HEK293 (cell line): ENCODE measurements at regions not wholly inside any gene's neighbourhood (a gene's known extent, or its start where the extent isn't known, plus 50 kb on each side); places are given as distances from the start of the nearest gene placed in this dataset.
"Not testable (repeated sequence)": the region's sequence is repeated elsewhere in the genome, so short reads cannot be mapped to it uniquely, and the experiment has no call there.

Experiments used
- CTCF ChIA-PET: fragments of 350-600 bp; formaldehyde crosslinking; extraction: SDS; loops from one replicate; lab custom pipeline; 2021; ENCODE audit warnings: antibody characterized with exemption; lab: Yijun Ruan, JAX
- POLR2A ChIA-PET: fragments of 300-600 bp; formaldehyde crosslinking; extraction: SDS; loops from one replicate; lab custom pipeline; 2020; ENCODE audit warnings: antibody characterized with exemption, inconsistent platforms; lab: Yijun Ruan, JAX
- H3K27ac ChIP-seq: fragments of 200-500 bp; sonication (Bioruptor generic); 2 replicates; pipeline ENCODE4 v1.5.1; 2014; ENCODE audit warnings: low read depth, low read length, control low read depth, inconsistent platforms; ENCODE audit errors: extremely low read depth
- H3K36me3 ChIP-seq, 2 experiments: fragments of 200-500 bp in 1 of 2; sonication (Bioruptor generic) in 1 of 2; 1 replicate in 1 of 2; 2 replicates in 1 of 2; pipeline ENCODE4 v1.5.1; 2014 to 2017; ENCODE audit warnings: inconsistent platforms in 2 of 2, low read length in 2 of 2; ENCODE audit not compliant: control insufficient read depth in 2 of 2, insufficient read depth in 1 of 2
- H3K4me1 ChIP-seq: fragments of 200-500 bp; sonication (Bioruptor generic); 2 replicates; pipeline ENCODE4 v1.5.1; 2014; ENCODE audit warnings: mild to moderate bottlenecking, low read length, inconsistent platforms; ENCODE audit not compliant: control insufficient read depth, insufficient read depth
- H3K4me3 ChIP-seq: 2 replicates; pipeline ENCODE4 v1.5.1; 2011; ENCODE audit warnings: low read depth, mild to moderate bottlenecking, control low read depth, low read length, moderate library complexity
- H3K9me3 ChIP-seq: fragments of 200-500 bp; sonication (Bioruptor generic); 2 replicates; pipeline ENCODE4 v1.5.1; 2014; ENCODE audit warnings: low read depth, low read length, inconsistent platforms; ENCODE audit not compliant: control insufficient read depth, insufficient read depth
- ATF2 ChIP-seq: fragments of 450-650 bp; formaldehyde crosslinking; IDR thresholded peaks from 2 replicates; pipeline ENCODE4 v1.5.1; 2016; ENCODE audit warnings: missing biosample characterization, missing genetic modification characterization, low read depth
- PRDM2 ChIP-seq: fragments of 450-650 bp; formaldehyde crosslinking; IDR thresholded peaks from 2 replicates; pipeline ENCODE4 v1.5.1; 2016; ENCODE audit warnings: missing biosample characterization, missing genetic modification characterization, borderline replicate concordance
- YY2 ChIP-seq: fragments of 450-650 bp; formaldehyde crosslinking; IDR thresholded peaks from 2 replicates; pipeline ENCODE4 v1.5.1; 2016; ENCODE audit warnings: missing biosample characterization, missing genetic modification characterization
- ZNF354C ChIP-seq: fragments of 450-650 bp; formaldehyde crosslinking; IDR thresholded peaks from 2 replicates; pipeline ENCODE4 v1.5.1; 2016; ENCODE audit warnings: missing biosample characterization, missing genetic modification characterization, low read depth, borderline replicate concordance
- ZNF366 ChIP-seq: fragments of 450-650 bp; formaldehyde crosslinking; conservative IDR thresholded peaks from 2 replicates; pipeline ENCODE4 v1.5.1; 2016; ENCODE audit warnings: missing biosample characterization, missing genetic modification characterization
- ZNF433 ChIP-seq: fragments of 450-650 bp; formaldehyde crosslinking; IDR thresholded peaks from 2 replicates; pipeline ENCODE4 v1.5.1; 2016; ENCODE audit warnings: missing biosample characterization, missing genetic modification characterization, low read depth
- ZNF837 ChIP-seq: fragments of 450-650 bp; formaldehyde crosslinking; IDR thresholded peaks from 2 replicates; pipeline ENCODE4 v1.5.1; 2016; ENCODE audit warnings: missing biosample characterization, missing genetic modification characterization
- TF ChIP-seq, protein P1 (sequence below): fragments of 450-650 bp; formaldehyde crosslinking; IDR thresholded peaks from 2 replicates; pipeline ENCODE4 v1.5.1; 2016; ENCODE audit warnings: missing biosample characterization, missing genetic modification characterization
- TF ChIP-seq, protein P2 (sequence below): fragments of 450-650 bp; IDR thresholded peaks from 2 replicates; pipeline ENCODE4 v1.5.1; 2018; ENCODE audit warnings: missing biosample characterization, missing genetic modification characterization

DNA sequence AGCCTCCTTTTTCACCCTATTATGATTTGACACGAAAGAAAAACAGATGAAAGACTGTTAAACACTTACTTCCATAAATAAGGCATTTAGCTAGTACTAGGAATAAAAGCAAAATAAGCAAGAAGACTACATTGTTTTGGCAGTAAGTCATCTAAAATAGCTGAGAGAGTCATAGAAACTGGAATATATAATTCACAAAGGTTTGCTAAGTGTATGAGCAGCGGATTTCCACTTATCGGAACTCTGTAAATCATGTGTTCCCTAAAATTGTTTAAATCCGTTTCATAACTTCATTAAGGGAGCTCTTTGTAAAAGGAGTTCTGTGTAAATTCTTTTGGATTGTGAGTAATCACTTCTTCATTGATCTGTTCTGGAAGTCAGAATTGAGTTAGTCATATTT, 202.5 kb upstream of the CBLB start (continued):
- TF ChIP-seq, protein P1, sequence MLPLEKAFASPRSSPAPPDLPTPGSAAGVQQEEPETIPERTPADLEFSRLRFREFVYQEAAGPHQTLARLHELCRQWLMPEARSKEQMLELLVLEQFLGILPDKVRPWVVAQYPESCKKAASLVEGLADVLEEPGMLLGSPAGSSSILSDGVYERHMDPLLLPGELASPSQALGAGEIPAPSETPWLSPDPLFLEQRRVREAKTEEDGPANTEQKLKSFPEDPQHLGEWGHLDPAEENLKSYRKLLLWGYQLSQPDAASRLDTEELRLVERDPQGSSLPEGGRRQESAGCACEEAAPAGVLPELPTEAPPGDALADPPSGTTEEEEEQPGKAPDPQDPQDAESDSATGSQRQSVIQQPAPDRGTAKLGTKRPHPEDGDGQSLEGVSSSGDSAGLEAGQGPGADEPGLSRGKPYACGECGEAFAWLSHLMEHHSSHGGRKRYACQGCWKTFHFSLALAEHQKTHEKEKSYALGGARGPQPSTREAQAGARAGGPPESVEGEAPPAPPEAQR (tag by site-specific recombination) = no peak
- TF ChIP-seq ZNF837 (no peak), ZNF433 (tag by site-specific recombination) (no peak)

- POLR2A ChIA-PET, H3K9me3 ChIP-seq: not testable (repeated sequence)
Observed at GRCh38 chr3:106072596-106072995, 203.8 kb upstream of the CBLB start.

GRCh38 chr3:106073806-106074205, 205.0 kb upstream of the CBLB start:
- H3K27ac ChIP-seq, H3K4me1 ChIP-seq, H3K36me3 ChIP-seq, H3K9me3 ChIP-seq, H3K4me3 ChIP-seq, CTCF ChIA-PET, POLR2A ChIA-PET: not testable (repeated sequence)

More at GRCh38 chr3:106072596-106072995, 203.8 kb upstream of the CBLB start:
- H3K27ac ChIP-seq, CTCF ChIA-PET, H3K4me1 ChIP-seq, H3K4me3 ChIP-seq, H3K36me3 ChIP-seq: not testable (repeated sequence)

DNA sequence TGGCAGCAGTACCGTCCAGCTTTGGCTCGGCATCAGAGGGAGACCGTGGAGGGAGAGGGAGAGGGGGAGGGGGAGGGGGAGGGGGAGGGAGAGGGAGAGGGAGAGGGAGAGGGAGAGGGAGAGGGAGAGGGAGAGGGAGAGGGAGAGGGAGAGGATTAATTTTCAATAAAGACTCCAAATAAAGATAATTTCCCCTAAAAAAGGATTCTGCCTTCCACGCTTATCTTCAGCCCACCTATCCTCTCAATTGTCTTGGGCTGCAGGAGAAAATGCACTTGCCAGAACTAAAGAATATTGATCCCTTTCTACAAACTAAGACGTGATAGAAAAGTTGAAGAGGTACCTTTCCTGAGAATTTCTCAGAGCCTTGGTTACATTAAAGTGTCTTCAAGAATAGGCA, 206.9 kb upstream of the CBLB start:
- POLR2A ChIA-PET, H3K9me3 ChIP-seq, H3K27ac ChIP-seq, H3K36me3 ChIP-seq, H3K4me3 ChIP-seq, CTCF ChIA-PET, H3K4me1 ChIP-seq: not testable (repeated sequence)

GRCh38 chr3:106078635-106079034, 209.8 kb upstream of the CBLB start:
- H3K36me3 ChIP-seq = no peaks in the 10 kb centered on the region
- H3K4me3 ChIP-seq = no peak overlapping the region
- H3K4me1 ChIP-seq = no peaks in the 10 kb centered on the region
- CTCF ChIA-PET = no interaction called here
- peak; percentile 48 for TF ChIP-seq ZNF366 (tag by site-specific recombination)
- TF ChIP-seq PRDM2 (tag by site-specific recombination) = no peak
- H3K9me3 ChIP-seq = no peaks in the 10 kb centered on the region
- H3K27ac ChIP-seq = no peak overlapping the region
- POLR2A ChIA-PET = no interaction called here

DNA sequence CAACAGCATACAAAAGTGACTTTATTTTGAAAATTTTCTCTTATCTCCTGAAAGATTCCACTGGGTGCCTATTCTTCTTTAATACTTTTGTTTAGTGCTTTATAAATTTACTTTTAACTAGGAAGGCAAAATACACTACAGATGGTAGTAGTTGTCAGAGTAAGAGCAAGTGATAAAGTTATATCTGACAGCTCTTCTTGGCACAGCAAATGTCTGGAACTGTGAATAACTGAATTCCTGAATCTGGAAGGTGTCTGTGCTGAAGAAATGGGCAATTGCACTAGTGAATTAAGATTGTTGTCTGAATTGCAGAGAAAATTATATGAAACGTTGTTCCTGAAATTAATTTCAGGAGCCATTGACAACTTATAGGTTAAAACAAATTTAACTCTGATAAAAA, 213.8 kb upstream of the CBLB start:
- Histone ChIP-seq H3K9me3 (no peaks in the 10 kb centered on the region), H3K27ac (no peak overlapping the region), H3K4me3 (no peak overlapping the region), H3K36me3 (no peaks in the 10 kb centered on the region), H3K4me1 (no peaks in the 10 kb centered on the region)
- ChIA-PET CTCF (no interaction called here), POLR2A (no interaction called here)
- TF ChIP-seq, protein P2, sequence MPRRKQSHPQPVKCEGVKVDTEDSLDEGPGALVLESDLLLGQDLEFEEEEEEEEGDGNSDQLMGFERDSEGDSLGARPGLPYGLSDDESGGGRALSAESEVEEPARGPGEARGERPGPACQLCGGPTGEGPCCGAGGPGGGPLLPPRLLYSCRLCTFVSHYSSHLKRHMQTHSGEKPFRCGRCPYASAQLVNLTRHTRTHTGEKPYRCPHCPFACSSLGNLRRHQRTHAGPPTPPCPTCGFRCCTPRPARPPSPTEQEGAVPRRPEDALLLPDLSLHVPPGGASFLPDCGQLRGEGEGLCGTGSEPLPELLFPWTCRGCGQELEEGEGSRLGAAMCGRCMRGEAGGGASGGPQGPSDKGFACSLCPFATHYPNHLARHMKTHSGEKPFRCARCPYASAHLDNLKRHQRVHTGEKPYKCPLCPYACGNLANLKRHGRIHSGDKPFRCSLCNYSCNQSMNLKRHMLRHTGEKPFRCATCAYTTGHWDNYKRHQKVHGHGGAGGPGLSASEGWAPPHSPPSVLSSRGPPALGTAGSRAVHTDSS (tag by site-specific recombination) = no peak
- TF ChIP-seq ZNF354C (tag by site-specific recombination) = no peak
- TF ChIP-seq ATF2 (tag by site-specific recombination) = no peak
- no peak for TF ChIP-seq YY2
